Vagina (tissue), 2 donors: ENCODE measurements at regions not wholly inside any gene's neighbourhood (a gene's known extent, or its start where the extent isn't known, plus 50 kb on each side); places are given as distances from the start of the nearest gene placed in this dataset.

Experiments
- POLR2AphosphoS5 ChIP-seq, 2 donors: sonication (generic); formaldehyde crosslinking; IDR thresholded peaks; one replicate each; pipeline ENCODE4 v1.9.0; 2017; ENCODE audit warnings: antibody characterized with exemption in 2 of 2, mild to moderate bottlenecking in 2 of 2, low read depth in 1 of 2; ENCODE audit not compliant: insufficient read depth in 1 of 2
- TF ChIP-seq, protein P1 (sequence below), 3 experiments: fragments of 450-650 bp in 2 of 3; fragments of 200-600 bp in 1 of 3; sonication (generic) in 1 of 3; IDR thresholded peaks; one replicate each; pipeline ENCODE4 v1.5.1; 2017 to 2019; ENCODE audit warnings: antibody characterized with exemption in 3 of 3, mild to moderate bottlenecking in 2 of 3, moderate library complexity in 2 of 3

DNA sequence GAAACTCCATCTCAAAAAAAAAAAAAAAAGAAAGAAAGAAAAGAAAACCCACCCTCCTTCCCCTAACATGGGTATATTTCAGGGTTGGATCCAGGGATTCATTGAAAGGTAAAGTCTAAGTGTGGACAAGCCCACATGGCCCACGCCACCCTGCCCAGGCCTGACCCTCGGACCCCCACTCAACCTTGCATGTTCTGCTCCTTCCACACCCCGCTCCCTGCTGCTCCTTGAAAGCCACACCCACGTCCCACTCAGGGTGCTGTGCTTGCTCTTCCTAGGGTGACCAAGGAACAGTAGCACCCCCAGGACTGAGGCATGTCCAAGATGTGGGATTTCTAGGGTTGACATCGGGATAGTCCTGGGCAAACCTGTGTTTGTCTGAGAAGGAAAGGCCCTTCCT lies 172.7 kb upstream of the MYCN start:
- TF ChIP-seq POLR2AphosphoS5 (IDR thresholded peaks at IDR 0.05; ENCODE audit: insufficient read depth in 1 of 2, low read depth in 1 of 2), result no peak
- TF ChIP-seq, protein P1, sequence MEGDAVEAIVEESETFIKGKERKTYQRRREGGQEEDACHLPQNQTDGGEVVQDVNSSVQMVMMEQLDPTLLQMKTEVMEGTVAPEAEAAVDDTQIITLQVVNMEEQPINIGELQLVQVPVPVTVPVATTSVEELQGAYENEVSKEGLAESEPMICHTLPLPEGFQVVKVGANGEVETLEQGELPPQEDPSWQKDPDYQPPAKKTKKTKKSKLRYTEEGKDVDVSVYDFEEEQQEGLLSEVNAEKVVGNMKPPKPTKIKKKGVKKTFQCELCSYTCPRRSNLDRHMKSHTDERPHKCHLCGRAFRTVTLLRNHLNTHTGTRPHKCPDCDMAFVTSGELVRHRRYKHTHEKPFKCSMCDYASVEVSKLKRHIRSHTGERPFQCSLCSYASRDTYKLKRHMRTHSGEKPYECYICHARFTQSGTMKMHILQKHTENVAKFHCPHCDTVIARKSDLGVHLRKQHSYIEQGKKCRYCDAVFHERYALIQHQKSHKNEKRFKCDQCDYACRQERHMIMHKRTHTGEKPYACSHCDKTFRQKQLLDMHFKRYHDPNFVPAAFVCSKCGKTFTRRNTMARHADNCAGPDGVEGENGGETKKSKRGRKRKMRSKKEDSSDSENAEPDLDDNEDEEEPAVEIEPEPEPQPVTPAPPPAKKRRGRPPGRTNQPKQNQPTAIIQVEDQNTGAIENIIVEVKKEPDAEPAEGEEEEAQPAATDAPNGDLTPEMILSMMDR (IDR thresholded peaks at IDR 0.05), result no peak
